ENCODE measurements at regions not wholly inside any gene's neighbourhood (a gene's known extent, or its start where the extent isn't known, plus 50 kb on each side); places are given as distances from the start of the nearest gene placed in this dataset.

DNA sequence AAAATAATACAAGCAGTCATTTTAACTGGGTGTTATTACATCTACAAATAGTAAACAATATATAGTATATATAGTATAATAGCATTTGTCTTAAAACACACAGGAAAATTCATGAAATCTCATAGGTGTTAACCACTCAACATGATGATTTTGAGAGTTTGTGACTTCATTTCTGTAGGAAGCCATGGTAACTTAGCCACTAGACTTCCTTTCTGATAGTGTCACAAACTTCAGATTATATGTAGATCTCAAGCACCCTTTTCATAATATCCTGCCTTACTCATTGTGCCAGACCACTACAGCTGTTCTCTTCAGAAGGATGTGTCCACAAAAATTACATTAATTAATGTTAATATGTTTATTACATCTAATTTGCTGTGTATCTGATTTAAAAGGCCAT is 1250.6 kb downstream of the ADGRL3 start:
- TF ChIP-seq, protein P1, sequence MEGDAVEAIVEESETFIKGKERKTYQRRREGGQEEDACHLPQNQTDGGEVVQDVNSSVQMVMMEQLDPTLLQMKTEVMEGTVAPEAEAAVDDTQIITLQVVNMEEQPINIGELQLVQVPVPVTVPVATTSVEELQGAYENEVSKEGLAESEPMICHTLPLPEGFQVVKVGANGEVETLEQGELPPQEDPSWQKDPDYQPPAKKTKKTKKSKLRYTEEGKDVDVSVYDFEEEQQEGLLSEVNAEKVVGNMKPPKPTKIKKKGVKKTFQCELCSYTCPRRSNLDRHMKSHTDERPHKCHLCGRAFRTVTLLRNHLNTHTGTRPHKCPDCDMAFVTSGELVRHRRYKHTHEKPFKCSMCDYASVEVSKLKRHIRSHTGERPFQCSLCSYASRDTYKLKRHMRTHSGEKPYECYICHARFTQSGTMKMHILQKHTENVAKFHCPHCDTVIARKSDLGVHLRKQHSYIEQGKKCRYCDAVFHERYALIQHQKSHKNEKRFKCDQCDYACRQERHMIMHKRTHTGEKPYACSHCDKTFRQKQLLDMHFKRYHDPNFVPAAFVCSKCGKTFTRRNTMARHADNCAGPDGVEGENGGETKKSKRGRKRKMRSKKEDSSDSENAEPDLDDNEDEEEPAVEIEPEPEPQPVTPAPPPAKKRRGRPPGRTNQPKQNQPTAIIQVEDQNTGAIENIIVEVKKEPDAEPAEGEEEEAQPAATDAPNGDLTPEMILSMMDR (conservative IDR thresholded peaks at IDR 0.05; ENCODE audit: low read depth, low read length) = no peak
- no peak for TF ChIP-seq EZH2 (IDR thresholded peaks at IDR 0.05; ENCODE audit: borderline replicate concordance, low read depth, low read length, poor library complexity, severe bottlenecking)

Data from A673 (cell line).